Astrocyte (in vitro differentiated cells and primary cell): ENCODE measurements at regions not wholly inside any gene's neighbourhood (a gene's known extent, or its start where the extent isn't known, plus 50 kb on each side); places are given as distances from the start of the nearest gene placed in this dataset.

Experiments used
- DNase-seq: peaks from one replicate; pipeline ENCODE4 v3.0.0-alpha.2; 2010; ENCODE audit warnings: low read depth
- FAIRE-seq: peaks from 2 replicates; lab custom pipeline; 2011; peaks lifted over from hg19 to GRCh38; lab: Jason Lieb, UNC
- H2AFZ ChIP-seq: 2 replicates; pipeline ENCODE4 v1.6.0; 2012; ENCODE audit warnings: low read depth, low read length, inconsistent platforms
- H3K27ac ChIP-seq: 2 replicates; pipeline ENCODE4 v1.5.1; 2011; ENCODE audit warnings: low read depth, low read length, inconsistent platforms
- H3K27me3 ChIP-seq: 2 replicates; pipeline ENCODE4 v1.6.0; 2011; ENCODE audit warnings: low read length, inconsistent platforms; ENCODE audit not compliant: insufficient read depth
- H3K36me3 ChIP-seq: 2 replicates; pipeline ENCODE4 v1.5.1; 2011; ENCODE audit warnings: low read length, inconsistent platforms; ENCODE audit not compliant: insufficient read depth
- H3K4me1 ChIP-seq: 2 replicates; pipeline ENCODE4 v1.5.1; 2011; ENCODE audit warnings: low read length, inconsistent platforms; ENCODE audit not compliant: insufficient read depth
- H3K4me2 ChIP-seq: 2 replicates; pipeline ENCODE4 v1.6.0; 2012; ENCODE audit warnings: low read length, inconsistent platforms
- H3K4me3 ChIP-seq: 2 replicates; pipeline ENCODE4 v1.5.1; 2011; ENCODE audit warnings: low read depth, mild to moderate bottlenecking, low read length, inconsistent platforms; ENCODE audit not compliant: insufficient read depth
- H3K79me2 ChIP-seq: 2 replicates; pipeline ENCODE4 v1.6.0; 2012; ENCODE audit warnings: mild to moderate bottlenecking, low read length, inconsistent platforms; ENCODE audit not compliant: insufficient read depth
- H3K9ac ChIP-seq: 2 replicates; pipeline ENCODE4 v1.6.0; 2012; ENCODE audit warnings: mild to moderate bottlenecking, low read length, inconsistent platforms
- H3K9me3 ChIP-seq: 2 replicates; pipeline ENCODE4 v1.5.1; 2012; ENCODE audit warnings: low read depth, mild to moderate bottlenecking, low read length, inconsistent platforms; ENCODE audit not compliant: insufficient read depth
- H4K20me1 ChIP-seq: 2 replicates; pipeline ENCODE4 v1.6.0; 2012; ENCODE audit warnings: low read length, inconsistent platforms; ENCODE audit not compliant: insufficient read depth
- H3K27ac Mint-ChIP-seq: one replicate; pipeline ENCODE4 v1.8.0; 2021; ENCODE audit warnings: mild to moderate bottlenecking, mixed read lengths; ENCODE audit not compliant: unreplicated experiment
- H3K27me3 Mint-ChIP-seq: one replicate; pipeline ENCODE4 v1.8.0; 2021; ENCODE audit warnings: low read depth, mixed read lengths; ENCODE audit not compliant: unreplicated experiment
- H3K36me3 Mint-ChIP-seq: one replicate; pipeline ENCODE4 v1.8.0; 2021; ENCODE audit warnings: low read depth, mixed read lengths; ENCODE audit not compliant: unreplicated experiment
- H3K4me1 Mint-ChIP-seq: one replicate; pipeline ENCODE4 v1.8.0; 2021; ENCODE audit warnings: low read depth, mixed read lengths; ENCODE audit not compliant: unreplicated experiment
- H3K4me3 Mint-ChIP-seq: one replicate; pipeline ENCODE4 v1.8.0; 2021; ENCODE audit warnings: mild to moderate bottlenecking, moderate library complexity, mixed read lengths; ENCODE audit not compliant: unreplicated experiment
- H3K9me3 Mint-ChIP-seq: one replicate; pipeline ENCODE4 v1.8.0; 2021; ENCODE audit warnings: mild to moderate bottlenecking, mixed read lengths; ENCODE audit not compliant: unreplicated experiment
- CTCF ChIP-seq: IDR thresholded peaks from 2 replicates; pipeline ENCODE4 v1.5.1; 2011; ENCODE audit warnings: low read depth, mild to moderate bottlenecking, inconsistent platforms, low read length, moderate library complexity; ENCODE audit not compliant: insufficient read depth
- EZH2 ChIP-seq: IDR thresholded peaks from 2 replicates; pipeline ENCODE4 v1.6.1; 2012; ENCODE audit warnings: mild to moderate bottlenecking, low read length, inconsistent platforms; ENCODE audit not compliant: insufficient read depth

GRCh38 chr17:72315122-72315913 lies 194.5 kb downstream of the SOX9 start:
- H3K4me2 ChIP-seq: no peak overlapping the region
- Mint-ChIP-seq H3K27ac (no peak overlapping the region), H3K4me1 (no peaks in the 10 kb centered on the region), H3K4me3 (no peak overlapping the region), H3K36me3 (no peaks in the 10 kb centered on the region), H3K27me3 (peaks cover 2% of the 10 kb centered on the region), H3K9me3 (peaks cover 2% of the 10 kb centered on the region)
- H3K27ac ChIP-seq: no peak overlapping the region
- DNase-seq (no peak), FAIRE-seq (no peak)
- no peaks in the 10 kb centered on the region for H4K20me1 ChIP-seq
- TF ChIP-seq EZH2 (no peak), CTCF (no peak)
- no peak overlapping the region for H2AFZ ChIP-seq
- no peak overlapping the region for H3K9ac ChIP-seq
- no peaks in the 10 kb centered on the region for H3K27me3 ChIP-seq
- H3K4me1 ChIP-seq: no peaks in the 10 kb centered on the region
- no peak overlapping the region for H3K4me3 ChIP-seq
- no peaks in the 10 kb centered on the region for H3K79me2 ChIP-seq
- no peaks in the 10 kb centered on the region for H3K9me3 ChIP-seq
- no peaks in the 10 kb centered on the region for H3K36me3 ChIP-seq

DNA sequence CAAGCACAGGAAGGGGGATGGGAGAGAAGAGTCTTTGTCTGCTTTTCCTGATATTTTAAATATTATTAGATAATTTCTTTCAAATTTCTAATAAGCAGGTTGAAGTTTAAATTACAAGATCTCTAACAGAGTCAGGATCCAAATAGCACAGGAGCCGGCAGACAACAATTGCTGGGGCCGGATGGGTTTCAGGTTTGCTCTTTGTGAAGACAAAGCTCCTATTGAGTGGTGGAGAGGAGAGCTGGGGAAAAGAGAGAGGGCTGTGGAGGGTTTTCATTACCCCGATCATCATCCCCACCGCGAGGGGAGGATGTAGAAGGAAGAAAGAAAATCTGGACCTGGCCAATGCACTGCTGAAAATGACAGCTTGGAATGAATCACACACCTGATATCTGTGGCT lies 197.3 kb downstream of the SOX9 start:
- no peak overlapping the region for H3K27ac ChIP-seq
- H3K4me1 ChIP-seq: no peaks in the 10 kb centered on the region
- Mint-ChIP-seq H3K9me3 (peaks cover 11% of the 10 kb centered on the region), H3K27ac (no peak overlapping the region), H3K4me1 (no peaks in the 10 kb centered on the region), H3K27me3 (peaks cover 9% of the 10 kb centered on the region), H3K4me3 (no peak overlapping the region), H3K36me3 (no peaks in the 10 kb centered on the region)
- FAIRE-seq: no peak
- no peaks in the 10 kb centered on the region for H3K9me3 ChIP-seq
- no peak for DNase-seq
- H3K36me3 ChIP-seq: no peaks in the 10 kb centered on the region
- peaks cover 5% of the 10 kb centered on the region for H3K27me3 ChIP-seq
- H3K4me3 ChIP-seq: no peak overlapping the region
- no peak overlapping the region for H3K4me2 ChIP-seq
- TF ChIP-seq EZH2: no peak
- TF ChIP-seq CTCF: no peak
- no peak overlapping the region for H2AFZ ChIP-seq
- no peak overlapping the region for H3K9ac ChIP-seq
- H4K20me1 ChIP-seq: no peaks in the 10 kb centered on the region
- no peaks in the 10 kb centered on the region for H3K79me2 ChIP-seq

- Histone ChIP-seq H4K20me1 (no peaks in the 10 kb centered on the region), H3K4me2 (no peak overlapping the region), H3K27ac (no peak overlapping the region), H3K9ac (no peak overlapping the region), H3K9me3 (no peaks in the 10 kb centered on the region), H3K4me1 (no peaks in the 10 kb centered on the region), H3K27me3 (peaks cover 5% of the 10 kb centered on the region), H3K4me3 (no peak overlapping the region), H3K79me2 (no peaks in the 10 kb centered on the region), H2AFZ (no peak overlapping the region), H3K36me3 (no peaks in the 10 kb centered on the region)
- no peak overlapping the region for H3K4me3 Mint-ChIP-seq
- FAIRE-seq (no peak), DNase-seq (no peak)
- H3K4me1 Mint-ChIP-seq: no peaks in the 10 kb centered on the region
- peaks cover 14% of the 10 kb centered on the region for H3K9me3 Mint-ChIP-seq
- H3K36me3 Mint-ChIP-seq: peaks cover 2% of the 10 kb centered on the region
- H3K27me3 Mint-ChIP-seq: peaks cover 12% of the 10 kb centered on the region
- TF ChIP-seq EZH2 (no peak), CTCF (no peak)
- no peak overlapping the region for H3K27ac Mint-ChIP-seq
Measured at GRCh38 chr17:72321896-72322295, 201.1 kb downstream of the SOX9 start.
